Cerebellar nuclear complex (tissue), 1 donor: ENCODE measurements at regions not wholly inside any gene's neighbourhood (a gene's known extent, or its start where the extent isn't known, plus 50 kb on each side); places are given as distances from the start of the nearest gene placed in this dataset.

Experiments
- DNase-seq, 2 experiments: peaks; one replicate each; lab custom pipeline; 2025; lab: John Stamatoyannopoulos, UW

GRCh38 chr7:18081617-18082016, 54.0 kb upstream of the PRPS1L1 start:
- DNase-seq = no peak

GRCh38 chr7:18082169-18082568, 54.5 kb upstream of the PRPS1L1 start:
- no peak for DNase-seq

GRCh38 chr7:18086165-18087025, 58.7 kb upstream of the PRPS1L1 start:
- DNase-seq = peak in 1 of 2 experiments; percentile 47

GRCh38 chr7:18087026-18087686, 59.5 kb upstream of the PRPS1L1 start:
- peak in 1 of 2 experiments; percentile 17 for DNase-seq

- DNase-seq = peak in 1 of 2 experiments; percentile 37
These were observed 60.0 kb upstream of the PRPS1L1 start for GRCh38 chr7:18087687-18088078.

- no peak for DNase-seq
These were observed 68.4 kb upstream of the PRPS1L1 start for GRCh38 chr7:18096087-18096486.

- DNase-seq = no peak
These were observed 74.9 kb upstream of the PRPS1L1 start for GRCh38 chr7:18102576-18102975.

- DNase-seq = no peak
These were observed 76.0 kb upstream of the PRPS1L1 start for GRCh38 chr7:18103436-18104218.

GRCh38 chr7:18109762-18110161, 82.1 kb upstream of the PRPS1L1 start:
- no peak for DNase-seq

- no peak for DNase-seq
These were observed 89.0 kb upstream of the PRPS1L1 start for GRCh38 chr7:18116661-18117060.

GRCh38 chr7:18117482-18117881, 89.8 kb upstream of the PRPS1L1 start:
- no peak for DNase-seq

- DNase-seq = no peak
These were observed 92.3 kb upstream of the PRPS1L1 start for GRCh38 chr7:18119985-18120384.

GRCh38 chr7:18123508-18124239, 96.0 kb upstream of the PRPS1L1 start:
- no peak for DNase-seq

GRCh38 chr7:18125476-18125875, 97.8 kb upstream of the PRPS1L1 start:
- no peak for DNase-seq

GRCh38 chr7:18126281-18126680, 98.6 kb upstream of the PRPS1L1 start:
- no peak for DNase-seq

GRCh38 chr7:18128846-18129245, 101.2 kb upstream of the PRPS1L1 start:
- no peak for DNase-seq

GRCh38 chr7:18132811-18133210, 105.2 kb upstream of the PRPS1L1 start:
- DNase-seq = no peak

- no peak for DNase-seq
These were observed 106.3 kb upstream of the PRPS1L1 start for GRCh38 chr7:18133921-18134320.

GRCh38 chr7:18140943-18141342, 113.3 kb upstream of the PRPS1L1 start:
- DNase-seq = no peak

GRCh38 chr7:18144166-18144565, 116.5 kb upstream of the PRPS1L1 start:
- no peak for DNase-seq

- no peak for DNase-seq
These were observed 117.5 kb upstream of the PRPS1L1 start for GRCh38 chr7:18145160-18145559.

- no peak for DNase-seq
These were observed 123.8 kb upstream of the PRPS1L1 start for GRCh38 chr7:18151422-18151821.
